Activated CD8-positive, alpha-beta memory T cell treated with anti-CD3 and anti-CD28 coated beads, Interleukin-2, amount 10 ng/mL, durations not matched to agents 7 days and 5 days (primary cell): ENCODE measurements at regions not wholly inside any gene's neighbourhood (a gene's known extent, or its start where the extent isn't known, plus 50 kb on each side); places are given as distances from the start of the nearest gene placed in this dataset.

Source experiments
- ATAC-seq: fragments of 150-1000 bp; cut with Tn5 transposase; one replicate; pipeline ENCODE4 v1.10.0; 2021; ENCODE audit warnings: moderate library complexity
- CTCF ChIA-PET: fragments of 350-600 bp; sonication (Branson Sonifier 250); formaldehyde crosslinking; loops from one replicate; lab custom pipeline; 2021; ENCODE audit warnings: antibody characterized with exemption; lab: Charles Lee
- DNase-seq: peaks from one replicate; pipeline ENCODE4 v3.0.0-alpha.2; 2020
- H3K27ac Mint-ChIP-seq: one replicate; pipeline ENCODE4 v1.8.0; 2021; ENCODE audit warnings: mild to moderate bottlenecking, mixed read lengths
- H3K27me3 Mint-ChIP-seq: one replicate; pipeline ENCODE4 v1.8.0; 2021; ENCODE audit warnings: mixed read lengths
- H3K36me3 Mint-ChIP-seq: one replicate; pipeline ENCODE4 v1.8.0; 2021; ENCODE audit warnings: mild to moderate bottlenecking, mixed read lengths
- H3K4me1 Mint-ChIP-seq: one replicate; pipeline ENCODE4 v1.8.0; 2021; ENCODE audit warnings: mixed read lengths
- H3K4me3 Mint-ChIP-seq: one replicate; pipeline ENCODE4 v1.8.0; 2021; ENCODE audit warnings: mild to moderate bottlenecking, moderate library complexity, mixed read lengths
- H3K9me3 Mint-ChIP-seq: one replicate; pipeline ENCODE4 v1.8.0; 2022; ENCODE audit warnings: low read depth, mixed read lengths

DNA sequence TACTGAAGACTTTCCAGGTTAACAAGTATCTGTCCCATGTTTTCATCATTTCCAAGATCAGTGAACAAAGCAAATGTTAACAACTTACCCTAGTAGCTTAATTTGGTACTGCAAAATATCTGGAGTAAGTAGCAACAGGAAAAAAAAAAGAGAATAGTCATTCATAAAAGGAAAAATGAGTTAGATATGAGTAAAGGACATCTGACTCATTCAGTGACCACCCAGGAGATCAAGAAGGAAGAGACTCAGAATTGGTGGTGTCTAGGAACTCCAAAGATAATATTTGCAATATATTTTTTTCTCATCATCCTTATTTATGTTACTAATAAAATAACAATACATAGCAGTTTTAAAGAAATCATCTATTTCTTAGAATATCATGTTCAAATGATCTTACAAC is 253.8 kb upstream of the COL8A1 start:
- Mint-ChIP-seq H3K27me3 (no peaks in the 10 kb centered on the region), H3K4me3 (no peak overlapping the region), H3K4me1 (no peaks in the 10 kb centered on the region), H3K36me3 (no peaks in the 10 kb centered on the region), H3K27ac (no peak overlapping the region), H3K9me3 (peaks cover 3% of the 10 kb centered on the region)
- ATAC-seq (no peak), DNase-seq (no peak)
- CTCF ChIA-PET, result no interaction called here

DNA sequence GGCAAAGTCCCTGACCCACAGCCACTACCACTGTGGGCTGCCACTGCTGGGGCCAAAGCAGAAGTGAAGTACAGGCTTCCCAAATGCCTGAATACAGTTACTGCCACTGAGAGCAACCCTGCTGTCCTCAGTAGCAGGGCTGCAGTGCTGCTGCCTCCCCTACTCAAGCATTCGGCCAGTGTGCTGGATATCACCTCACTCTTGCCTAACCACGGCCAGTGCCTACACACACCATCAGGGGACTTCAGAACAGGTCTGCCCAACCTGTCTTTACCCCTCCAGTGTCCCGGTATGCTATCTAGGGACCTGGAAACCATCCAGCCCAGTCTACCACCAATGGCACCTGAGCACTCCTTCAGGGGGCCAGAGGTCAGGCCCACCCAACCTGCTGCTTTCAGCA is 261.5 kb upstream of the COL8A1 start:
- H3K4me1 Mint-ChIP-seq, result no peaks in the 10 kb centered on the region
- CTCF ChIA-PET, result no interaction called here
- H3K4me3 Mint-ChIP-seq, result no peak overlapping the region

DNA sequence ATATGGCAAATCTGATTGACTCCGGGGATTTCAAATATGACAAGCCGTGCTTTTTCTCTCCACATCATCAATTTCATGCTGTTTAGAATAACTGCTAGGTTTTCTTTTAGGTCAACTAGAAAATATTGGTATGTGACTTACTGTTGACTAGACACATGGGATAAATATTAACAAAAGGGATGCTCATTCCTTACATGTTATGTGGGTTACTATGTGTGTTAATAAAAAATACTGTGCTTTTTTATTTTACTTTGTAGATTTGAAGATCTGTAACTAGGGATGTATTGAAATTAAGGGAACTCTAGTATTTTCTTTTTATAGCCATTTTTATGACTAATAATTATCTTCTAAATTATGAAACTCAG is 264.6 kb upstream of the COL8A1 start:
- no peak overlapping the region for H3K27ac Mint-ChIP-seq
- no peak overlapping the region for H3K4me3 Mint-ChIP-seq
- no peaks in the 10 kb centered on the region for H3K4me1 Mint-ChIP-seq
- H3K36me3 Mint-ChIP-seq, result no peaks in the 10 kb centered on the region
- DNase-seq, result no peak
- no peak for ATAC-seq
- no peaks in the 10 kb centered on the region for H3K27me3 Mint-ChIP-seq
- H3K9me3 Mint-ChIP-seq, result peaks cover 4% of the 10 kb centered on the region
- CTCF ChIA-PET, result no interaction called here

More for the DNA sequence above, 261.5 kb upstream of the COL8A1 start:
- no peaks in the 10 kb centered on the region for H3K36me3 Mint-ChIP-seq
- DNase-seq, result no peak
- no peaks in the 10 kb centered on the region for H3K27me3 Mint-ChIP-seq
- no peak overlapping the region for H3K27ac Mint-ChIP-seq
- H3K9me3 Mint-ChIP-seq, result peaks cover 2% of the 10 kb centered on the region
- ATAC-seq, result no peak

DNA sequence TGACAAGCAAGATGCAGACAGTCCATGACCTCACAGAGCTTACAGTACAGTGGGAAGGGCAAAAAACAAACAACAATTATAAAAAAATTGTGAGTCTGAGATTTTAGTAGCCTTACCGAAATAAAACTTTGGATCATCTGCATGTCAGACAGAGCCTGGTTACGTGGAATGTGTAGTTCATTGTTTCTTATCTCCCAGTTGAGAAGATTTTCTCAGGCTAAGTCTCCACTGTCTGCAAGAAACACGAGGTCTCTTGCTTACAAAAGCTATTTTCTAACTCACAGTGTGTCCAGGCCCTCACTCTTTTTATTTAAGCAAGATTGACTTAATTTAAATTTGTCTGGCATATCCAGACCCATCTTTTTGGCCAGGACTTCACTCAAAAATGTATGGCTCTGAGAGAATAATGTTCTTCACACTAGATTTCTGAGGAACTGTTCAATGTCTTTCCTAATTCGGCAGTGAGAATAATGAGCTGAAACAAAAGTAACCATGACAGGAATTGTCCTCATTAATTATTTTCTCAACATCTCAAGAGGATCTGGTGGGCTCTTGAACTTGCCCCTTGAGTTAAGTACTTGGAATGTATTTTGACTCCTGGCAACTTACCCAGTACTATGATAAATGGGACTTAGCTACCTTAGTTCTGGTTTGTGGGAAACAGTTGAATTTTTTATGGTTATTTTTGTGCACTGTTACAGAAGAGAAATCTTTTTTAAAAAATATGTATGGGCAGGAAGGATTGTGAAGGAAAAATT is 265.1 kb upstream of the COL8A1 start:
- CTCF ChIA-PET, result no interaction called here
- no peak for ATAC-seq
- Mint-ChIP-seq H3K4me1 (no peaks in the 10 kb centered on the region), H3K36me3 (no peaks in the 10 kb centered on the region), H3K9me3 (peaks cover 4% of the 10 kb centered on the region), H3K4me3 (no peak overlapping the region), H3K27me3 (no peaks in the 10 kb centered on the region), H3K27ac (no peak overlapping the region)
- DNase-seq, result no peak

DNA sequence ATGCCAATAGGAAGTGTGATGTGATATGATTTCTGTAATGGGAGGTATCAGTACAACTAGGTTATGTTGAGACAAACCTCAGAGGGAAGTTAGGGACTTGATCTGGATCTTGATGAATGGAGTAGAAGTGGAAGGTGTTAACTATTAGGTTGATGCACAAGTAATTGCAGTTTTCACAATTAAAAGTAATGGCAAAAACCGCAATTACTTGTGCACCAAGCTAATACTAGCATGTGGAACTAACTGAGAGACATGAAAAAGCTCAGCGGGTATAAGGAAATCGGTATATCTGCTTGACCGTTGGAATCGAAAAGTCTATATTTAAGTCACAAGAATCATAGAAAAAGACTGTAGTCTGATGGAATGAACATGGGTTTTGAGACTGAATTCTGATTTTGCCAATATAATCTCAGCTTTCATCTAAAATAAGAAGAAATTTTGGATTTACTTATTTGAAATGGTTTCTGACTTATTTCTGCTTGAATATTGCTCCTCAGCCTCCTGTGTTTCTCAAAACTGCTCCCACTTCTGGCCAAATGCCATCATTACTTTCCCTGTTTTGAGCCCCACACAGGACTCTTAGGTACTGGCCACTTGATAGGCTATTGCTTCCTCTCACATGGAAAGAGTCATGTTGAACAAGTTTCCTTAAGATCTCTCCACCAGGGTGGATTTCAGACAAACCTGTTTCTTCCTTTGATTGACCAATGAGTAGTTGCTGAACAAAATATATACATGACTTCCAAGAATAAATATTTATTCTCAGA is 271.5 kb upstream of the COL8A1 start:
- DNase-seq (no peak), ATAC-seq (no peak)
- H3K27me3 Mint-ChIP-seq, result no peaks in the 10 kb centered on the region
- H3K27ac Mint-ChIP-seq, result no peak overlapping the region
- no peak overlapping the region for H3K4me3 Mint-ChIP-seq
- peaks cover 2% of the 10 kb centered on the region for H3K9me3 Mint-ChIP-seq
- no peaks in the 10 kb centered on the region for H3K36me3 Mint-ChIP-seq
- H3K4me1 Mint-ChIP-seq, result no peaks in the 10 kb centered on the region
- CTCF ChIA-PET, result no interaction called here

DNA sequence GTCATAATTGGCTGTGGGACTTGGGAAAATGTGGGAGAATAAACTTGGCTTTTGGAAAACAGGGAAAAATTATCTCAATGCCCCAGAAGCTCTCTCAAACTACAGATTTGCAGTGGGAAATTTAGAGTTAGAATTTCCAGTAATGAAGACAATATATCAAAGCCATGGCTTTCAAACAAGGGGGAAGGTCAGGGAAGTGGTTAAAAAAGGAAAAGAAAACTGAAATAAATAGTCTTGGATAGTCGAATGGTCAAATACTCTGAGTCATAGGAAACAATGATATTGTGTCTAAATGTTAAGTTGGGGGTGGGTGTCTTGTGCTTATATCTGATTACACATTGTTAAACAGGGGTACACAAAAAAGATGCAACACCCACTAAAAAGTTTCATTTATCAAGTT is 272.4 kb upstream of the COL8A1 start:
- Mint-ChIP-seq H3K36me3 (no peaks in the 10 kb centered on the region), H3K27me3 (no peaks in the 10 kb centered on the region), H3K4me1 (no peaks in the 10 kb centered on the region), H3K27ac (no peak overlapping the region), H3K4me3 (no peak overlapping the region), H3K9me3 (no peaks in the 10 kb centered on the region)
- CTCF ChIA-PET, result no interaction called here
- DNase-seq, result no peak
- ATAC-seq, result no peak

DNA sequence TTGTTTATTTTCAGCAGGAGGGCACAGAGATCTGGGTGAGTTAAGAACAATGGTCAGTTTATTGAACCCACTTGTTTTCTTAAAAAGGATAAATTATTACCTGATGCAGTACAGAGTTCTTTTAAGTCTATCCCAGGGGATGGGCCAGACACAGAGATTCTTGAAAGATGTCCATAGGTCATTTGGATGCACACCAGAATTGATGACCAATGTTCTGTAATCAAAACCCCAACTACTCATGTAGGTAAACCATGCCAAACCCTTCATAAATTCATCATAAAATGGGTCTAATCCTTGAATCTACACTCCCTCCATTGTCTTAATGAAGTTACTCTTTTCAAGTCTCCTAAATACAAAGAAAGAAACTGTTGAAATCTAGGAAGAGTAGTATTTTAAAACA is 273.0 kb upstream of the COL8A1 start:
- H3K4me1 Mint-ChIP-seq, result no peaks in the 10 kb centered on the region
- CTCF ChIA-PET, result no interaction called here

DNA sequence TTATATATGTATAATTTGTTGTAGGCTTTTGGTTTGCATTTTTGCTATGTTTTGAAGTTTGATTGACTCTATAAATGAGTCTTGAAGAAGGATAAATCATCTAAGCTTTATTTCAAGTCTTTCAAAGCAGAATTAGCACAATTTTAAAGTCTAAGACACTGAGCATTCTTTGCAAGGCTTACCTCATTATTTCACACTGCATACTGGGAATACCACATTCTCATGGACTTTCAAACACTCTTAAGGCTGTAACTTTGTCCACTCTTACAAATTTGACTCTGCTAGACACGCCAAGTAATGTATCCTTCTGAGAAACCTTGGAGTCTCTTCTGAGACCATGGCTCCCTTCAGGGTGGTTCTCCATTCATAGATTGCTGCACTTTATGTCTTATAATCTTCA is 281.3 kb upstream of the COL8A1 start:
- ATAC-seq (no peak), DNase-seq (no peak)
- Mint-ChIP-seq H3K27ac (no peak overlapping the region), H3K9me3 (no peaks in the 10 kb centered on the region), H3K36me3 (no peaks in the 10 kb centered on the region), H3K27me3 (no peaks in the 10 kb centered on the region), H3K4me1 (no peaks in the 10 kb centered on the region), H3K4me3 (no peak overlapping the region)
- CTCF ChIA-PET, result no interaction called here

More for the DNA sequence above, 273.0 kb upstream of the COL8A1 start:
- no peak overlapping the region for H3K27ac Mint-ChIP-seq
- no peak overlapping the region for H3K4me3 Mint-ChIP-seq
- H3K9me3 Mint-ChIP-seq, result no peaks in the 10 kb centered on the region
- H3K36me3 Mint-ChIP-seq, result no peaks in the 10 kb centered on the region
- no peak for DNase-seq
- no peaks in the 10 kb centered on the region for H3K27me3 Mint-ChIP-seq
- ATAC-seq, result no peak

DNA sequence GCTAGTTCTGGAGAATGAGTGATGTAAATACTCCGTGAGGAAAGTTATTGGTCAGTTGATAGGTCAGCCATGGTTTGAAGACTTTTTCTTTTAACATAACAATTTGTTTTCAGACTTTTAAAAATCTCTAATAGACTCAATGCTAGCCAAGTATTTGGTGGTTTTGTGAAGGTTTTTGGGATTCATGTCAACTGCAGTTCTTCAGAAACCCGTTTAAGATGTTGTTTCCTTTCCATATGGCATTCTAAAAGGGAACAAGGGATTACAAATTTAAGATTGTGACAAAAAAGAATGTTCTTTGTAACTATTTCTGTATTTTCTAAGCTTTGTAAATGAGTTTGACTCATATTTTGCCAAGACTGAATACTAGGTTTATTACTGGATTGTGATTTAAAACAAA is 281.7 kb upstream of the COL8A1 start:
- CTCF ChIA-PET, result no interaction called here
- no peaks in the 10 kb centered on the region for H3K27me3 Mint-ChIP-seq
- H3K9me3 Mint-ChIP-seq, result no peaks in the 10 kb centered on the region
- ATAC-seq (no peak), DNase-seq (no peak)
- no peaks in the 10 kb centered on the region for H3K36me3 Mint-ChIP-seq
- H3K4me1 Mint-ChIP-seq, result no peaks in the 10 kb centered on the region
- no peak overlapping the region for H3K4me3 Mint-ChIP-seq
- H3K27ac Mint-ChIP-seq, result no peak overlapping the region

DNA sequence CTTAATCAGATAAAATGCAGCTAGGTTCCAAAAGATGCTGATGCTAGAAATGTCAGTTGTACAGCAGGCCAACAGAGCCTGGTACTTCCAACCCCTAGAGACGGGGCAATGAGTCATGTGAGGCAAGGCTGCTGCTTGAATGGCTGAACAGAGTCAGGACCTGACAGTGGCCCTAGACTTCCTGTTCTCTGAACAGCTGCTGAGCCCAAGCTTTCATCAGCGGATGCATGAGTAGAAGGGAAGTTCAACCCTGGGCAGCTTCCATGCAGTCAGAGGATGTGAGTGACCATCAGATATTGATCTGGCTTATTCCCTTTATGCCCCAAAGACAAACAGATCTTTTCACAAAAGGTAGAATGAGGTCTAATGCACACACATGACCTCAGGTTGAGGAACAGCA is 282.9 kb upstream of the COL8A1 start:
- H3K36me3 Mint-ChIP-seq, result no peaks in the 10 kb centered on the region
- H3K27me3 Mint-ChIP-seq, result no peaks in the 10 kb centered on the region

DNA sequence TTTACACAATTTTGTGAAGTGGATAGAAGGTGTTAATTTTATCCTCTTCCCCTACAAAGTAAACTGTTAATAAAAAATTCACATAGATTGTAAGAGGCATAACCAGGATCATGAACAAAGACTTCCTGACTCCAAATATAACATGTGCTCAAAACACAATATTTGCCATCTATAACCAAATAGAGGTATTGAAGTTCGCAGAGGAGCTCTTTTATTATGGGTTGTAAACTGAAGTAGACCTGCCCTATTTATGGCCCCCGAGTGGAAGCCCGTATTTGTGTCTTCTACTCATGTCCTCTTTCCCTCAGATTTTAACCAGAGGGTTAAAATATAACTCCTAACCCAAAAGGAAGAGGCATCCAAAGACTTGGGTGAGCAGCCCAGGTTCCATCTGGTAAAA is 285.6 kb upstream of the COL8A1 start:
- no peaks in the 10 kb centered on the region for H3K4me1 Mint-ChIP-seq
- ATAC-seq (no peak), DNase-seq (no peak)
- CTCF ChIA-PET, result no interaction called here
- H3K4me3 Mint-ChIP-seq, result no peak overlapping the region
- H3K9me3 Mint-ChIP-seq, result no peaks in the 10 kb centered on the region
- no peaks in the 10 kb centered on the region for H3K27me3 Mint-ChIP-seq
- no peak overlapping the region for H3K27ac Mint-ChIP-seq
- no peaks in the 10 kb centered on the region for H3K36me3 Mint-ChIP-seq

More for the DNA sequence above, 282.9 kb upstream of the COL8A1 start:
- Mint-ChIP-seq H3K27ac (no peak overlapping the region), H3K4me1 (no peaks in the 10 kb centered on the region), H3K4me3 (no peak overlapping the region), H3K9me3 (no peaks in the 10 kb centered on the region)
- CTCF ChIA-PET, result no interaction called here
- ATAC-seq, result no peak
- no peak for DNase-seq

DNA sequence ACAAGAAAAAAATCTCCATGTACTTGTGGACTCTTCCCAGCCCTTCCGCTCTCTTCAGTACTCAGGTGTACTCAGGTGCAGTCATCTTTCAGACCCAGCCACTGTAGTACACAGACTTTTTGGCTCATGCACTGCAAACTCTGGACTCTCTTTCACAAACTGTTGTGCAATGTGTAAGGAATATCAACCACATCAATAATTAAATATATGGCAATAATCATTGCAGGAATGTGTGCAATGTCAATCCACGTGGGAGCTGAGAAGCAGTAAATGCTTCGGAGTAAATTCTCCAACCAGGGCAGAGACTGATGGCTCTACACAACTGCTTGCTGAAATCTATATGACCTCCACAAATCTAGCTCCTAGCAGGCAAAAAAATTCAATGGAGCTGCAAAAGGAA is 287.3 kb upstream of the COL8A1 start:
- CTCF ChIA-PET, result no interaction called here
- no peaks in the 10 kb centered on the region for H3K9me3 Mint-ChIP-seq

DNA sequence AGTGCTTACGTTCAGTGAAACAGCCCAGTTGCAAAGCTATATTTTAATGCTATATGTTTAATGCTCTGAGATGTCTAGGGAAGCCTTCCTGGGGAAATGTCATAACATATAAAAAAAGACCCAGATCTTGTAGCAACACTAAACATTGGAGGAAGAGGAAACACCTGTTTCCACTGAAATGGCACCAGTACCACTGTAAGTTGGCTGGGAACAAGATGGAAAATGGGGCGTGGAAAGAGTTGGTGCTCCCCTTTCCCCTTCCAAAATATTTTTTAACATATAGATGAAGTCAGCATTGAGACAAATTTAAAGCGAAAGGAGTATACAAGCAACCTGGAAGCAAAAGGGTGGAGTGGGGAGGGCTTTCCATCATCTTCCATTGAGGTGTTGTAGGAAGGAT is 289.9 kb upstream of the COL8A1 start:
- Mint-ChIP-seq H3K27ac (no peak overlapping the region), H3K27me3 (no peaks in the 10 kb centered on the region), H3K9me3 (no peaks in the 10 kb centered on the region), H3K4me1 (no peaks in the 10 kb centered on the region), H3K4me3 (no peak overlapping the region), H3K36me3 (no peaks in the 10 kb centered on the region)
- DNase-seq (no peak), ATAC-seq (no peak)
- CTCF ChIA-PET, result no interaction called here

More for the DNA sequence above, 287.3 kb upstream of the COL8A1 start:
- no peaks in the 10 kb centered on the region for H3K27me3 Mint-ChIP-seq
- H3K4me3 Mint-ChIP-seq, result no peak overlapping the region
- DNase-seq (no peak), ATAC-seq (no peak)
- H3K27ac Mint-ChIP-seq, result no peak overlapping the region
- no peaks in the 10 kb centered on the region for H3K4me1 Mint-ChIP-seq
- H3K36me3 Mint-ChIP-seq, result no peaks in the 10 kb centered on the region

DNA sequence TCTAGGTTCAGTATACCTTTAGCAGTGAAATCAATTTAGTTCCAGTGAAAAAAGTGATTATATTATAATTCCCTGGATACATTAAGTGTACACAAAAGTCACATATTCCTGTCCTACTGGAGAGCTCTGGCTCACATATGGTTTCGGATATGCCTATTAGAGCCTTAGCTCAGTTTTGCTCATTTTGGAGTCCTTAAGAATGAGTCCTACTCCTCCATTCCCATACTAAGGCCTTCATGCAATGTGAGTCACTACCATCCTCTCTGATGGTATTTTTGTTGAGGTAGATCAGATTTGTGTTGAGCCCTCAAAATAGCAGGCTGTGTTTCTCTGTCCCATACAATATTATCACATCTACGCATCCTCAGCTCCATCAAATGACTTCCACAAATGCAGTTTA is 294.2 kb upstream of the COL8A1 start:
- Mint-ChIP-seq H3K4me1 (no peaks in the 10 kb centered on the region), H3K27ac (no peak overlapping the region), H3K4me3 (no peak overlapping the region), H3K36me3 (no peaks in the 10 kb centered on the region), H3K27me3 (no peaks in the 10 kb centered on the region), H3K9me3 (no peaks in the 10 kb centered on the region)
- no peak for DNase-seq
- no peak for ATAC-seq
- CTCF ChIA-PET, result no interaction called here
